IPS-NIHi7 (cell line): ENCODE measurements at regions not wholly inside any gene's neighbourhood (a gene's known extent, or its start where the extent isn't known, plus 50 kb on each side); places are given as distances from the start of the nearest gene placed in this dataset.
"Not testable (repeated sequence)": the region's sequence is repeated elsewhere in the genome, so short reads cannot be mapped to it uniquely, and the experiment has no call there.

ENCODE experiments used
- DNase-seq: peaks from one replicate; pipeline ENCODE4 v3.0.0; 2012; ENCODE audit warnings: mixed read lengths; ENCODE audit errors: extremely low spot score

DNA sequence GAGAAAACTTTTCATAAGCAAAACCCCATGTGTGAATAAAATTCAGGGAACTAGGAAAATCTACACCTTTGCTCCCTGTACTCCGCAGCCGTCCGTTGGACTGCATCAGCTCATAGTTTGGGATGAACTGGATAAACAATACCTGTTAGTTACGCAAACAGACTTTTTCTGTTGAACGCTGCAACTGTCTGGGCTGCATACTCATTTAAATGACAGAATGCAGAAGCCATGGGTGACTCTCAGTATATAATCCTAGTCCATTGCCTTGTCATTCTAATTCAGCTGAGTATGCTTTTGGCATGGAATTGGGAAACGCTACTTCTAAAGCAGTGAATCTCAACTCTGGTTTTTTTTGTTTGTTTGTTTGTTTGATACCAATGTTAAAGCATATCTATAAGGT is 151.6 kb downstream of the SLITRK1 start:
- no peak for DNase-seq

DNA sequence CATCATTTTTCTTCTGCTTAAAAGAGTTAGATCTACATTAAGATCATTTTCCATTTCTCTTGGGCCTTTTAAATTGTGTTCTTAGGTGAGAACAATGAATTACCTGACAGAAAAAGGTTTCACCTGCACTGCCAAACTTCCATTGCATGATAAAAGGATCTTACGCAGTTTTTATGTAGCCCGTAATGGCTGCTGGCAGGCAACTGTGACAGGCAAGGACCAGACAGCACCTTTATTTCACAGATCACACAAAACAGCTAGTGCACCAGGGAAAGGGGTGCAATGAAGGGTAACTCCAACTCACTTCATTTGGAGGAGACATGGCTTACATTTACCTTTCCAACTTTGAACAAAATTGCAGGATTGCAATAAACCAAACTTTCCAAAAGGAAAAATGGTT is 159.8 kb downstream of the SLITRK1 start:
- DNase-seq: no peak

DNA sequence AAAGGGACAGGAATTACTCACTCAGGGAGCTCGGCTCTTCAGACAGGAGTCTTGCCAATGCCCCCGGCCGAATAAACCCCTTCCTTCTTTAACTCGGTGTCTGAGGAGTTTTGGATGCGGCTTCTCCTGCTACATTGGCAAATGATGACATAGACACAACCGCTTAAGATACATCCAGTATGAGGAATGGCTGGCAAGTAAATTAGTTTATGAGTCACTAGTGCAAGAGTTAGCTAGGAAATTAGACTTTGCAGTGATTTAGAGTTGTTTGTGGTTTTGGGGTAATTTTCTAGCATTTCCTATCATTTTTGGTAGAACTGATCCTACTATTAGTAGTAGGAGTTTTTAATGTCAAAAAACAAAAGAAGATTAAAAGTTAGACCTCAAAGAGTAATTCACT is 166.2 kb downstream of the SLITRK1 start:
- no peak for DNase-seq

DNA sequence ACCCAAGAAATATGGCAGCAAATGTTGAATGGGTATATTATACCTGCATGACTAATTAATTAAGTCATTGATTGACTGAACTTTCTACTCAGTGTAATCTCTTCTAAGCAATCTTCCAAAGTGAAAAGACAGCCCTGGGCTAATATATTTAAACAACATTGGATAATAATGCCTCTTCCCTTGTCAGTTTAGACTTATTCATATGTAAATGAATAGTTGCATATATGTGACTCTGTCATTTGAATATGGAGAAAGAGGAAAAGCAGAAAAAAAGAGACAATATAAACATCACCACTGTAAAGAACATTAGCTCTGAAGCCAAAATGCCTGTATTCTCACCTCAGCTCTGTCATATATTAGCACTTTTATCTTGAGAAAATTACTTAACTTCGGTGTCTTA is 168.0 kb downstream of the SLITRK1 start:
- DNase-seq: no peak

DNA sequence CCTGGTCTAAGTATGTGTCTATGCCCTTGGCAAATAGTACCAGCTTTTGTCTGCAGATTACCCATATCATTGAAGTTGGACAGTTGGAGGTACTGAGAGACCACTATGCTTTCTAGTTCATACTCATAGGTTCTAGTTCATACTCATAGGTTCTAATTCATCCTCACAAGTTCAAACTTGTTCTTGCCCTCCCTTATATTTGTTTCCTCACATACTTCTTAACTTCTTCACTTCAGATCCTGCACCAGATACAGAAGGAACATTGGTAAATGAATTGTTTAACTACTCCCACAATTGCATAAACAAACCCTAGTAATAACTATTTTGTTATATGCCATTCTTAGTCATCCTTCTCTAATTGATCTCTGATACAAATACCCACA is 172.2 kb downstream of the SLITRK1 start:
- DNase-seq: no peak

DNA sequence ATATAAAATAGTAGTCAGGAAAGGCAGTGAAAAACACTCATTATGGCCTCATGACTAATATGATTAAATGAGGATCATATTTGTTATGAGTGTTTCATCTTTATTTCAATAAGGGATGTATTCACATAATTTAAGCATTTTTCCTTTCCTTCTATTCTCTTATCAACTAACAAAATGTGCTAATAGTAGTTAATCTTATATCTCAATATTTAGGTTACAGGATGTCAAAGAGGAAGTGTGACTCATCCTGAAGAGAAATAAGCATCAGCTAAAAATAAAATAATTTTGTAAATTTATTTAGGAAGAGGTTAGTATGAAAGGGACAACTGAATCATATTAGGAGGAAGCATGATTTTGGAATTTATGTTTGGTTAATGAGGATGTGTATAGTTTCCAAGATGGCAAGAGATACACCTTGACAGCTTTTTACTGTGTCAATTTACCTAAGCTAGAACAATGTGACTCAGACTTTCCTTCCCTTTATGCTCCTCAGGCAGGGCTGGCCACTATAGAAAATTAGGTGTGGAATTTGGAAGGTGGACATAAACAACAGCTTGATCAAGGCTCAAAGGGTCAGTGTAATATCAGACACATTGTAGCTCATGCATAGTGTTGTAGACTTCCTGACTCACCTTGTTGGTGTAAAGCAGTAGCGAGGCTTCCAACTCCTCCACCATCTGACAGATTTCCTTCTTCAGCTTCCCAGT is 172.7 kb downstream of the SLITRK1 start:
- DNase-seq: no peak

DNA sequence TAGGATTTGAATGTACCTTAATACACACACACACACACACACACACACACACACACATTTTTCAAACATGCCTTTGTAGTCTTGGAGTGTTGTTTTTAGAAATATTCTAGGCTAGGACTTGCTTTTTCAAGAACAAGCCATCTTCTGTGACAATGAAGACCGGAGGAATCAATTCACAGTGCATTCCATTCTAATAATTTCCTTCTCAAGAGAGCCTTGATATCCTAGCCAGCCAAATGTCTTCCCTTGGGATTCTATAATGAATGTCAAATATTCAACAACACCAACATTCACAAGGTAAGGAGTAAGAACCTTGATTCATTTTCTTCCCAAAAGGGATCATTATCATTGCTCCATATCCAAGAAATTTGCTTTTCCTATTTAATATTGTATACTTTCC is 180.3 kb downstream of the SLITRK1 start:
- DNase-seq: no peak

DNA sequence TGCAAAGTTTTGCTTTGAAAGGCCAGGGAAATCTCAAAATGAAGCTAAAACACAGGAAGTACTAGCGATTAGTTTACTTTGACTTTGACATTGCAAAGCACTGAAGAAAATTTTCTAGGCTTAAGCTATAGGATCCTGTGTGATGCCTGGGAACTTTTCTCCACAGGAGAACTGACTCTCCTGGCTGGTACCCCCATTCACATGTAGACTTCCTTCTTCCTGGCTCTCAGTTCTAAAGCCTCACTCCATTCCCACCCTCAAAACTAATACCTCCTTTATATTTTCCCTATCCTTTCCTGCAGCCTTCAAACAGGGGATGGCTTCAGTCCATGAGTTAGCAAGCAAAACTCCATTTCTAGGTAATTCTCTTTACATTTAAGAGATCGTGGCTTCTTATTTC is 189.5 kb downstream of the SLITRK1 start:
- DNase-seq: peak; percentile 11

DNA sequence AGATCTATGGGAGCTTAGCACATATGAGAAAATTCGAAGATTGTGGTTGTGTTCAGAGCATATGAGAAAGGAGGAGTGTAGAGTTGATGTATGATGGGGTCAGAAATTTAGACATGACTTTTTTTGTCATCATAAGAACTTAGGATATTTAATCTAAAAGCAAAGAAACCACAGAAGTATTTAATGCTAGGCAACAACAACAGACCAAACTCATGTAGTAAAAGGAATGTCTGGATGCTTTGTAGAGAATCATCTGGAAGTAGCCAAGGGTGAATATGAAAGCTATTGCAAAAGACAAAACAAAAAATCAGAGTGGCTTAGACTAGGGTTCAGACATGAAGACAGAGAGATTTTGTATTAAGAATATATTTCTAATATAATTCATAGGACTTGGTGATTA is 190.3 kb downstream of the SLITRK1 start:
- no peak for DNase-seq

DNA sequence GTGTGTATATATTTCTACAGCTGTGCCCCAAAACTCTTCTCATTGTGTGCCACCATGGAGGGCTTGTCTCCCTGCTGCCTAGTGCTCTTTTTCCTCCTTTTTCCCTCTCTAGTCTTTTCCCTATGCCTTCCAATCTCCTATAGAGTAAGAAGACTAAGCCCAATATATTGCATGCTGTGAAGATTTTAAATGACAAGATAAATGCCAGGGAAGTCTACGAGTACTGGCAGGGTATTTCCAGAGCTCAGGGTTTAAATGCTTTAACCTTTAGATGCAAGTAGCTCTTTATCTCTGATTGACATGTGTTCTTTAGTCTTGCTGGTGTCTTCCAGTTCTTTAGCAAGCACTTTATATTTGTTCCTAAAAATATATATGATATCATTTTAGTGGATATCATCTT is 200.7 kb downstream of the SLITRK1 start:
- no peak for DNase-seq

DNA sequence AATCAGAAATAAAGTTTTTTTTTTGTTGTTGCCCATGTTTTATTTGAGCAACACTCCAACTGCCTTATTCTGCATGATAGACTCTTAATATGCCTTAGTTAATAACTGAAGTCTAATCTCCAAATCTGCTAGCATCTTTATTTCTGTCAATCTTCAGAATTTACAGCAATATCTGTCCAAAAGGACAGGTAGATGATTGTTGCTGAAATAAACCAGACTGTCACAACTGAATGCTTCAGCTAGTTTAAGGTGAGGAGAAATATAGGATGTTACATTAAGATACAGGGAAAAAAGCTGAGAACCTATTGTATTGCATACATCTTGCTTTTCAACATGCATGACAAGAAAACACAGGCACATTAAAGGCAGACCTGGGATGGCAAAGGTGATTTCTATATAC is 204.3 kb downstream of the SLITRK1 start:
- no peak for DNase-seq

DNA sequence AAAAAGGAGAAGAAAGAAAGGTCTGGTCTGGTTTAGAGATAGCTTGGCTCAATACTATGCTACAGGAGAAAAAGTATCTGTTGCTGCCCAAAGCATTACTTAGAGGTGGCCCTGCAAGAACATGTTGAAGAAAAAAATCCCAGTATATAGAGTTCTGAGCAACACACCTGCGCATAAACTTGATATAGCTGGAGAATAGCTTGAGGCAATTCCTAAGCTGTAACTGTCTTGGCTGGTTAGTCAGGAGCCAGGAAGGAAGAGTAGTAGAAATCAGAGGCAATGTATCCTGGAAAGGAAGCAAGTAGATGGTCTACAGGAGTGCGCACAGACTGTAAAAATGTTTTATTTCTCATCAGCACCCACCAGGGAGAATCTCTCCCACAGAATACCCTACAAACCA is 209.7 kb downstream of the SLITRK1 start:
- DNase-seq: no peak

DNA sequence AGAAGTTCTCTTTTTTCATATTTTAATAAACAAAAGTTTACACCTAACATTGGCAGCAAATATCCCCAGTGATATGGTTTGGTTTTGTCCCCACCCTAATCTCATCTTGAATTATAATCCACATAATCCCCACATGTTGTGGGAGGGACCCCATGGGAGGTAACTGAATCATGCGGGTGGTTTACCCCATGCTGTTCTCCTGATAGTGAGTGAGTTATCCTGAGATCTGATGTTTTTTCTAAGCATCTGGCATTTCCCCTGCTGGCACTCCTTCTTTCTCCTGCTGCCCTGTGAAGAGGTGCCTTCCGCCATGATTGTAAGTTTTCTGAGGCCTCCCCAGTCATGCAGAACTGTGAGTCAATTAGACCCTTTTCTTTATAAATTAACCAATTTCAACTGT is 214.7 kb downstream of the SLITRK1 start:
- DNase-seq: no peak

DNA sequence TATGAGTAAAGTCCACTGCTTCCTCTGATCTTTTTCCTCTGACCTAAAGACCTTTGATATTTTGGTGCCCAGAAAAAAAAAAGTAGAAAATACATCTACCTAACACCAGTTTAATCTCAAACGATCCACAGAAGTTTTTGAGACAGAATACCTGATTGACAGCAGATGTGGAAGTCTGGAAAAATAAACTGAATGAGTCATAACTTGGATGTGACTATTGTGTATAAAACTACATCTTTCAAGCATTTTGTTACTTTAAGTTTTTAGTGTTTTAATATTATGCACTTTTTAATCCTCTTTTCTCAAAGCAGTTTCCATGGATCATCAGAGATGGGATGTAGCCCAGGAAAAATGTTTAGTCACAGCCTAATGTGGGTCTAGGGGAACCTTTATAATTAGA is 216.1 kb downstream of the SLITRK1 start:
- no peak for DNase-seq

DNA sequence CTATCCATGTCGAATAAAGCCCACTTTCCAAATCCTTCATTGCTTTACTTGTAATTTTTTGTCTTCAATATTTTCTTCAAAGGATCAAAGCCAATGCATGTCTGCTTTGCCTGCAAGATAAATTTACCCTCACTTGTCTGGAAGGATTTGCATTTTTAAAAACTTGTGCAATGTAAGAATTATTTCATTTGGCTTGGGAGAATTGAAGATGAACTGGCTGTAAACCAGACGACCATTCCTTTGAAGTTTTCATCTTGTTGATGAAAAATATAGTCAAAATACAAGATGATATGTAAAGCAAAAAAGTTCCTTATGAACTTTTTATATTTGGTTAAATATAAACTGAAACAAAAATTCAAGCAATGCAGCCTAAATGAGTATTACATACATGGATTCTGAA is 225.0 kb downstream of the SLITRK1 start:
- no peak for DNase-seq

DNA sequence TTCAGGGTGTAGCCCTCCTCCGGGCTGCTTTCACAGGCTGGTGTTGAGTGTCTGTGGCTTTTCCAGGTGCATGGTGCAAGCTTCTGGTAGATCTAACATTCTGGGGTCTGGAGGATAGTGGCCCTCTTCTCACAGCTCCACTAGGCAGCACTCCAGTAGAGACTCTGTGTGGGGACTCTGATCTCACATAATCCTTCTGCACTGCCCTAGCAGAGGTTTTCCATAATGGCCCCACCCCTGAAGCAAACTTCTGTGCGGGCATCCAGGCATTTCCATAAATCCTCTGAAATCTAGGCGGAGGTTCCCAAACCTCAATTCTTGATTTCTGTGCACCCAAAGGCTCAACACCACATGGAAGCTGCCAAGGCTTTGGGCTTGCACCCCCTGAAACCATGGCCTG is 239.7 kb downstream of the SLITRK1 start:
- not testable (repeated sequence) for DNase-seq

DNA sequence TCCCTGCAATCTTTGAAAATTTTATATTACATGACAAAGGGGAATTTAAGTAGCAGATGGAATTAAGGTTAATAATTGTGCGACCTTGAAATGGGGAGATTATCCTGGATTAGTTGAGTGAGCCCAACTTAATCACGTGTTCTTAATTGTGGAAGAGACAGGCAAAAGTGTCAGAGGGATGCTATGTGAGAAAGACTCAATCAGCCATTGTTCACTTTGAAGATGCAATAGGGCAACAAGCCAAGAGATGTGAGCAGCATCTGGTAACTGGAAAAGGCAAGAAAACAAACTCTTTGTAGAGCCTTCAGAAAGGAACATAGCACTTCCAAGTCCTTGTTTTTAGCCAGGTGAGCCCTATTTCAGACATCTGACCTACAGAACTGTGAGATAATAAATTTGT is 247.7 kb downstream of the SLITRK1 start:
- DNase-seq: no peak

DNA sequence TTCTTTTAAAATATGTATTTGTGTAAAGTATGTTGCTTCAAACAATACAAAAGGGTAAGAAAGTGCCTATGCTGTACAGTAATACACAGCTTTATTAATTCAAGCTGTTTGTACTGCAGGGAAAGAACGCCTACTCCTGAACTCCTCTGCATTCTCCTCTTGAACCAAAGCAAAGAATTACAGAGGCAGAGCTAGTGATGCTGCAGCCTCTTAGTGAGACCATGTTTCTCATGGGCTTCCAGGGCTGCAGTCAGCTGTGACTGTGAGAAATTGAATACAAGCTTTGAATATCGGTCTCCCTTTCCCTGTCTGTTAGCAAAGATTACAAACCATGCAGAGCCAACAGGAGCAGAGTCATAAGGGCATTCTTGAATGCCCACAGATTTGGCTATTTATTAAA is 248.5 kb downstream of the SLITRK1 start:
- no peak for DNase-seq

DNA sequence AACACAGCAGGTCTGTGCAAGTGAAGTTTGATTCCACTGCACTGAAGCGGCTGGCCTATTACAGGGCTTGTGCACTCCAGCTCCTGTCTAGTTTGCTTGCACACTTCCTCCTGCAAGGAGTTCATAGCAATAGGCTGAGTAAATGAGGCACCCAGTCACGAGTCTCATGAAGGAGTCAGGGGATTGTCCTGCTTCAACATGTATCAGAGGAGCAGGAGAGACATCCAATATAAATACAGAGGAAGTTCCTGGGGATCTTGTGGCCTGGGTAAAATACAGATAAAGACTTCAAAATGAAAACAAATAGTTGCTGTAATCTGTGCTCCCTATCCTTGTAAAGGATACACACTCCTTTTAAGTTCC is 259.9 kb downstream of the SLITRK1 start:
- DNase-seq: no peak

DNA sequence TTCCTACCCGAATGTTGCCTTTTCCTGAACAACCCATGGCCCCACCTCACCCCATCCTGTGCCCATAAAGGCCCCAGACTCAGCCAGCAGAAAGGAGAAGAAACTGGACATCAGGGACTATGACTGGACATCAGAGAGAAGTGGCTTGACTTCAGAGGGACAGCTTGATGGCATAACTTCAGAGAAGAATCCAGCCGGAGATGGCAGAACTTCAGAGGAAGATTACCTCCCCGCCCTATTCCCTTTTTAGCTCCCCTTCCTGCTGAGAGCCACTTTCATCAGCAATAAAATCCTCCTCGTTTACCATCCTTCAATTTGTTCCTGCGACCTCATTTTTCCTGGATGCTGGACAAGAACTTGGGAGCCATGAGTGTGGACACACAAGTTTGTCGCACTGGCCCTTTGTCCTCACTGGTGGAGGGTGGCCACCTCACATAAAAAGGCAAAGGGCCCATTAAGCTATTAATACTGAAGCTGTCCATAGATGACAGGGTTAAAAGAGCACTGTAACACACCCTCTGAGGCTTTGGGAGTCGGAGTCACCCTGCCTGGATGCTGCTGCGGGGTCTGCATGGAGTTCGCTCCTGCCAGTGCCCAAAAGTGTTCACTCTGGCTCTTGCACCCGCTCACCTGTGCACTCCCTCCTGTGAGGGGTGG is 260.4 kb downstream of the SLITRK1 start:
- DNase-seq: no peak

DNA sequence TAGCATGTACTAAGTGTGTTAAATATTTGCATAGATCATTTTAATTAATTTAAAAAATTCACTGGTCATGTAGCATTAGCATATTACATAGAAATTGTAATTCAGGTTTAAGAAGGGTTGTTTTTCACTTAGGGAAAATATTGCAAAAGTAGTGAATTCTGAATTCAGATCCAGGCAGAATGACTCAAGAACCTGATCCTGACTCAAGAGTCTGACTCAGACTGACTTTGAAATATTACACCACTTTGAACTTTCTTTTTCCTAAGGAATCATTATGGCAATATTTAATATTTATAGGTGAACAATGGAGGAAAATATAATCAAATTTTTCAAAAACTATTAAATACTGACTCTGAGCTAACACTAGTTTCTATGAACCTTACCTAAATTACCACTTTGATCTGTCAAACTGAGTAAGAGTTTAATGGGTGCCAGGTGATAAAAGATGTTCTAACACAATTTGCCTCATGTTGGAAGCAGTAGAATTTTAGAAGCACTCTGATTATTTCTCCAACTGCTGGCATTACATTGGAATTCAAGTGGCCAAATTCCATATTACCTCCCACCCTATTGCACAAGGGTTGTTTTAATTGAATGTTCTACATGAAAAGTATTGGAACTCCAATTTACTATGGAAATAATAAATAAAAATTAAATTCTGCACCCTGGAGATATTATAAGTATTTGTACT is 261.6 kb downstream of the SLITRK1 start:
- no peak for DNase-seq

DNA sequence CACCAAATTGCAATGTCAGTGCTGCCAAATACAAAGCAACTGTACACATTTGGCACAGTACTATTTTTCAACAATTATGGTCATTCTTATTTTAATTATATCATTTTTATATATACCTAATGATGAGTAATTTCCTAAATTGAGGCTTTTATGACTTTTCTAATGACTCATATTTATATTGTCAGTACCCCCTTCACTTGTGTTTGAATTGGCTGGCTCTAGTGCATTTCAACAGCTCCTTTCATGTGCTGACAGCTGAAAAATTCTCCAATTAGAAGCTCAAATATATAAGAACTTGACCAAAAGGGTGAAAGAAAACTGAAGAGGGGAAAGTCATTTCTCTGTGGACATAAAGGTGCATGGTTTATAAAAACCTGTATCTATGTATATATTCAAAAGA is 263.3 kb downstream of the SLITRK1 start:
- no peak for DNase-seq

DNA sequence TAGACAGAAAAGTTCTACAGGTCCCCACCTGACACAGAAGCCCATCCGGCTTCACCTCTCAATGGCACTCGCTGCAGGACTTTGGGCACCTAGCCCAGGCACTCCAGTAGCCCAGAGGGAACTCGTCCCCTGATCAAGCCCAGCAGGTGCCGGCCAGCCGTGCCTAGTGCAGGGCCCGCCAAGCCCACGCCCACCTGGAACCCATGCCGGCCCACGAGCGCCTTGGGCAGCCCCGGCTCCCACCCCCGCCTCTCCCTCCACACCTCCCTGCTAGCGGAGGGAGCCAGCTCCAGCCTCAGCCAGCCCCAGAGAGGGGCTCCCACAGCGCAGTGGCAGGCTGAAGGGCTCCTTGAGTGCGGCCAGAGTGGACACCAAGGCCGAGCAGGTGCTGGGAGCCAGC is 268.8 kb downstream of the SLITRK1 start:
- no peak for DNase-seq
